Kidney capillary endothelial cell (primary cell): ENCODE measurements at regions not wholly inside any gene's neighbourhood (a gene's known extent, or its start where the extent isn't known, plus 50 kb on each side); places are given as distances from the start of the nearest gene placed in this dataset.

Source experiments
- DNase-seq: peaks from one replicate; pipeline ENCODE4 v3.0.0-alpha.2; 2018; ENCODE audit warnings: low spot score

DNA sequence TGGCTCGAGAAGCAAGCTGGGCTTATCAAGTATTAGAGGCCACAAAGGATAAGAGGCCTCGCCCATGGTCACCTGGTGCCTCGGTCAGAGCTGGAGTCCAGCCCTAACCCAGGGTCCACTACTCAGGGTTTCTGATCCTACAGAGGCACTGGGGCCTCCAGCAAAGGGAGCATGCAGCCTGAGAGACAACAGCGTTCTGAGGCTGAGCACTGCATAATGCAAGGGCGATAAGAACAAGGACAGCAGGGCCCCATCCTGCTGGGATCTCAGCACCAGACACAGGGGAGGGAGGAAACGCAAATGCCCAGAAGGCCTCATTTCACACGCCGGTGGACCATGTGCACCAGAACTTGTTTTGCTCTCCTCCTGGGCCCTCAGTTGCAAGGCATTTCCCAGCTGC is 63.0 kb downstream of the C5orf15 start:
- no peak for DNase-seq

DNA sequence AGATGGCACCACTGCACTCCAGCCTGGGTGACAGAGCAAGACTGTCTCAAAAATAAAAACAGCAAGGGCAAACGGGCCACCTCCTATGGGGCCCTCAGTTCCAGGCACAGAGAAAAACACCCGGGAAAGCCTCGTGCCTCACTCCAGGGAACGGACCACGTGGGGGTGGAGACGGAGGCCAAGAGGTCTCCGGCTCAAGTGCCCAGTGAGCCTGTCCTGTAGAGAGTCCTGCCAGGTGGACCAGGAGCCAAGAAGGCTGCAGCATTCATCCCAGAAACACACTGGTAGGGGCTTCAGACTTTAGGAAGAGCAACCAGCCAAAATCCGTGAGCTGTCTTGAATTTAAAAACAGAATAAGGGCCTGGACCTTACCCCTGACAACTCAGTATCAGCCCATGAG is 63.8 kb downstream of the C5orf15 start:
- no peak for DNase-seq

DNA sequence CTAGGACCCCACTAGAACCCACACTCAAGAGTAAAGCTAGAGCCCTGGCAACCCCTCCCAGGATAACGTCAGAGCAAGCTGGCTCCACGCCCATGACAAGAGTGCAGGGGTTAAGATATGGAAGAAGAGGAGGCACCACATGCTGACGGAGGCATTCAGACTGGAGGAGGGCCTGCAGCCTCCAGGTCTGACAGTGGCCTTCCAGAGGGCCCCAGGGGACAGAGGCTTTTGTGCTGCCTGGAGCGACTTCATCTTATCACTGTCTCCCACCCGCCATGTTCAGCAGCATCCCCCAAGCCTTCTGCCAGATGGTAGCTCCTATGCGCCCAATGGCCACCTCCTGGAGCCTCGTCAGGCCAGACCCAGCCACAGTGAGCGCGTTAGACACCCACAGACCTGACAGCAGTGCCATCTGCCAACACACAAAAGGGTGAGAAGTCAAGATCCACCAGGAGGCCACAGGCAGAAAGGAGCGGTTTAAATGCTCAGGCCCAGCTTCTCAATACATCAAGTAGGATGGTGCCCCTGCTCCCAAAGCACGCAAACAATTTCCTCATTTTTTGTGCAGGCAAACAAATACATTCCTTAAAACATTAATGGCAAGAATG is 65.8 kb downstream of the C5orf15 start:
- no peak for DNase-seq

DNA sequence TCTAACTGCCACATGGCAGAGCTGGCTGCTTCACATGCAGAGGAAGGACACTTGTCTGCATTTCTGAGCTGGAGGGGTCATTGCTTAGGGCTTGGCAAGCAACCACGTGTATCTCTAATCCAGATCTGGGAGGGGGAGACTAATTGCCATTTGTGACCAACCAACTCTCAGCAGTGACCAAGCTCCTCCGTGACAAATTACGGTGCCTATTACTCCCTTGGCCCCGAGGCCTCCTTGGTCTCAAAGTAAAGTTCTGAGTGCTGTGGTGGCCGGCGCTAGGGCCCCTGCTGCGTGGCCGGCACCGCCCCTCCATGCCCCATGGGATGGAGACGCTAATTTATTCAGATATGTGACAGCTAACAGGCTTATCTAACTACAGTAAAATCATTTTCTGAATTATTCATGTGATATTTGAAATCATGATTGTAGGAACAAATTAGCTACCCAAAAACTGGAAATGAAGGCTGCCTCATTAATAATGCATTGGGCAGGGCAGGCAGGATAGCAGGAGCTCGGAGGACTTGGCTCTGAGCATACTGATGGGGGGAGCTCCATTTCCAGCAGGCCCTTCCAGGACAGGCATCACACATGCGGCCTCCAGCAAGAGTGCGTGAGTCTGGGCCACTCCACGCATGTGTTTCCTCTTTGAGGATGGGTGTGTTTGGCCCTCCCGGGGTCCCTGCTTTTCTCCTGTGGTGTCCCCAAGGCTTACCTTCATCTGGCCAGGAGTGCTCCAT is 67.7 kb downstream of the C5orf15 start:
- DNase-seq: no peak

DNA sequence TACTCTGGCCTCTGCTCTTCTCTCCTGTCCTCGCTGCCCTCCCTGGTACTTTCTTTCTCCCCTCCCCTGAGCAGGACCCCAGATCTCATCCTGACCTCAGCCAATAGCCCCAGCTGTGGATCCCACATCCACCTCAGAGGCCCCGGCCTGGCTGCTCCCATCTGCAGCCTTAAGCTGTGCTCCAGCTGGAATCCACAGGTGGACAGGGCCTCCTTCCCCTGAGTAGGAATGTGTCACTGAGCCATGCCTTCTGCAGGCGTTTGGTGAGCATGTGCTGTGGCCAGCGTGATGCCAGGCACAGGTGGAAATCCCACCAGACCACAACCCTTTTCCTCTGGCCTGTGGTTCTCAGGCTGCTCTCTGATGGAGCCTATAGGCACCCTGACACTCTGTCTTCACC is 68.9 kb downstream of the C5orf15 start:
- no peak for DNase-seq

DNA sequence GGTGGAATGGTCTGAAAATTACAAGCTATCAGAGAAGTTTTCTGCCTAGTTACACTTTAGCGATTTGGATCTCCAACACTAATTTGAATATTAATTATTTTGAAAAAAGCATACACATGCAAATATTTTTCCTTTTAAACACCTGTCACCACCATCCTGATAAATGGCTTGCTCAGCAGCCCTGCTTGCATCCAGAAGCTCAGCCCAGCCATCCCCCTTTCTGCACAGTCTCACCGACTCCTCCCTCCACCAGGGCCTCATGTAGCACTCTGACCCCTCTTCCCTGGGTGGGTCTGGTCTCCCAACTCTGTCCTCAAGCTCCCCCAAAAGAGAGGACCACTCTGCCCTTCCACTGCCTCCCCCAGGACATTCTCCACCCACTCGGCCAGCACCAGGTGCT is 70.0 kb downstream of the C5orf15 start:
- DNase-seq: no peak

DNA sequence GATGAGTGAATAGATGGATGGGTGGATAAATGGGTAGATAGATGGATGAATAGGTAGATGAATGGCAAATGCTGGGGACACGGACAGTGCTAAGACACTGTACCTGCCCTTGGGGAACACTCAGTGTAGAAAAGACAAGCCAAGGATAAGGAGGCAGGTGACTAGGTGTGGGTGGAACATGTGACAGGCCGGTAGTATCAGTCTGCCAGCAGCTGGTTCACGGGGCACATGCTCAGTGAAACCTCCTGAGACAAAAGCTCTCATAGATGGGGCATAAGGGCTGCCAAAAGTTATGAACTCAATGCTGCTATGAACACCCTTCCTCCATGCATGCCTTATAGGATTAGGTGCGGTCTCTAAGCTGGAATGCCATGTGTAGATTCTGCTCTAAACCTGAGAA is 71.0 kb downstream of the C5orf15 start:
- no peak for DNase-seq

DNA sequence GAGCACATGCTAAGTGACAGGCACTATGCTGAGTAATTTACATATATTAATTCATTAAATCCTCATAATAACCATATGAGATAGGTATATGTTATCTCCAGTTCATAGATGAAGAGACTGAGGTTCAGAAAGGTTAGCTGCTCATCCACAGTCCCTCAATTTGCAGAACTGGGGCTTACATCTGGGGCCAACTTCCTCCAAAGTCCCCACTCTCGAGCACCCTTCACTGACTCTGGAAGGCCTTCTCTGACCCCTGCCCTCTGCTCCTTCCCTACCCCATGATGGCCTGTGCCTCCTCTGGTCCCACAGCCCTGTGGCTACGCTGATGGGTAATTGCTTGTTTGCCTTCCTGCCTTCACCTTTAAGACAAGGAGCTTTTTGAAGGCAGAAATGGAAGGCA is 71.6 kb downstream of the C5orf15 start:
- no peak for DNase-seq

DNA sequence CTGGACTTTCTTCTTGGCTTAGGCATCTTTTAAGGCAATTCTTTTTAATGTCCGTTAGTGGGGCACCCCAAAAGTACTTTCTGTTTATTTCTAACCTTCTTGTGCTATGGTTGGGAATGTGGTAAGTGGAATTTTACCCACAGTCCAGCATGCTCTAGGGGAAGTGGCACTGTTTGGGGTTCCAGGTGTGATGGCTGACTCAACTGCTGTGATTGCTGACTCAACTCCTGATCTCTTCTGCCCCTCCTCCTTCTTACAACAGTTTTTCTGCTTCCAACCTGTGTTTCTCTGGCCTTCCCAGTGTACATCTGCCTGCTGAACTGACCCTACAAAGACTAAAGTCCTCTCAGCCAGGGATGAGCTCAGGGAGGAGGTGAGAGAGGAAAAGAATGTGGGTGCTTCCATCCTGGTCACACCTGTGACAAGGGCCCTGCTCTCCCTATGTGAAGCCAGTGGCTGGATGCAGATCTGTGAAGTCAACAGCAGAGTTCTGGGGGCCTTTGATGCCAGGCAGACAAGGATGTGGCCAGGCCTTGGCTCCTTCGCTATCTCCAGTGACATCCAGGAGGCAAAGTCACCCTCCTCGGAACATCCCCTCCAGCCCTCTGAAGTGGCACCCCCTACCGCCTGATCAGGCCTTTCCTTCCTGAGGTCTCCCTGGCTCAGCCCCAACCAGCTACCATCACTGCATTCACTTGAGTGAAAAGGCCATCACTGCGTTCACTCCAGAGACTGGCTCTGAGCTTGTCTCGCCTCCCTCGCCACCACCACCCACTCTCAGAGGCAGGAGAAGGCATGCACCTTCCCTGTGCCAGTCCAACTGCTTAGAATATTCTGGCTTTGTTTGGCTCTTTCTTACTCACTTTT is 72.2 kb downstream of the C5orf15 start:
- DNase-seq: no peak

DNA sequence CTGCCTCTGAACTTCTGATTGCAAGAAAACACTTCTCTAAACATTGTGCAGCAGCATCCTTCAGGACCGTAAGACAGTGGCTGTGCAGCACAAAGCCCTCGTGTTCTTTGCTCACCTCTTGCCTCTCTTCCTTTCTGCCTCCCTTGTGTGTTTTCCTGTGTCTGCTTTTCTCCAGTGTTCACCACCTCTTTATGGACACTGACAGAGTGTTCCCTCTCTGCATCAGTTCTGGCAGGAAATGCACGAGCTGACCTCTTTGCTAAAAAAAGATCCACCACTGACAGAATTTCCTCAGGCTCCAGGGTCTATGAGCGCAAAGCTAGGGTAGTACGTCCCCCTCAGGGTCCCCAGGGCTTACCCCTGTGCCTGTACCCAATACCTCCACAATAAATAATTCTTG is 74.3 kb downstream of the C5orf15 start:
- DNase-seq: no peak

DNA sequence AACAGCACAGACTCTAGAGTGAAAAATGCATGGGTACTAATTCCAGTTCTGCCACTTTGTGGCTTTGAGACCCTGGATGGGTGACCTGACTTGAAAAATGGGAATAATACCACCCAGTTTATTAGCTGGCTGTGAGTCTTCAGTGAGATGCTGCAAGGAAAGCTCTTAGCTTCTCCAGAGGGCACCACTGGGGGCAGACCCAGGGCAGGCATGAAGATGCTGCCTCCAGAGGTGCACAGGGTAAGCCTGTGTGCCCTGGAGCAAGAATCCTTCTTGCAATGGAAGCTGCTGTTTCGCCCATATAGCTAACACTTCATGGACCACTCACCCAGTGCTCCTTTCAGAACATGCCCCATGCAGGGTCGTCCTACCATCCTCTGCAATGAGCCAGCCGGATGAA is 75.7 kb downstream of the C5orf15 start:
- no peak for DNase-seq

DNA sequence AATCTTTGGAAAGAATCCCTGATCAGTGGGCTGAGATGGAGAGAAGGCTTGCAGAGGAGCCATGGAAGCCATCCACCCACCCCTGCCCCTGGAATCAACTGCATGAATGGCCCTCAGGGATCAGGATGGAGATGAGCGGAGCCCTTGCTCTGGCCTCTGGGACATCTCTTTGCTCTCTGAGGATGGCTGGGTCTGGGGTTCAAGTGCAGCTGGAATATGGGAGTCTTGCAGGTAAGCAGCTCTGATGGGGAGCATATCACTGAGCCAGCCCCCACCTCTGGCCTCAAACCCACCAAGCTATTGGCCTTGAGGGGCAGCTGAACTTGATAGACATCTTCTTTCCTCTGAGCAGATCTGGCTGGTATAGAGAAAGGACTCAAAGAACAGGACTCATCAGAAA is 76.1 kb downstream of the C5orf15 start:
- DNase-seq: no peak

DNA sequence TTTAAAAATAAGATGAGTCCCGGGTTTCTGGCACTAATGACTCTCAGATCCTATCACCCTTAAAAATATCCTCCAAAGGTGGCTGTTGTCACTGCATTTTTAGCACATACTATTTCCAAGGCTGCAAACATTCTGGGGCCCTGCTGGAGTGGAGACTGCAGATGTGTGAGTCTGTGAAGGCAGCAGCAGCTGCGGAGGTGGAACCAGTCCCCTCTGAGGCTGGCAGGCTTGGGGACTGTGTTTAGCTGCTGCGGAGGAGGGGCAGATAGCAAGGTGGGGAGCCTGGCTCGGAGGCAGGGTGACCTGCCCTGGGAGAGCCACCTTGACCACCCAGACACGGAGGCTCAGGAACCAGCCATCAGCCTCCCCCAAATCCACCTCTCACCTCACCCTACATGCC is 77.0 kb downstream of the C5orf15 start:
- no peak for DNase-seq

DNA sequence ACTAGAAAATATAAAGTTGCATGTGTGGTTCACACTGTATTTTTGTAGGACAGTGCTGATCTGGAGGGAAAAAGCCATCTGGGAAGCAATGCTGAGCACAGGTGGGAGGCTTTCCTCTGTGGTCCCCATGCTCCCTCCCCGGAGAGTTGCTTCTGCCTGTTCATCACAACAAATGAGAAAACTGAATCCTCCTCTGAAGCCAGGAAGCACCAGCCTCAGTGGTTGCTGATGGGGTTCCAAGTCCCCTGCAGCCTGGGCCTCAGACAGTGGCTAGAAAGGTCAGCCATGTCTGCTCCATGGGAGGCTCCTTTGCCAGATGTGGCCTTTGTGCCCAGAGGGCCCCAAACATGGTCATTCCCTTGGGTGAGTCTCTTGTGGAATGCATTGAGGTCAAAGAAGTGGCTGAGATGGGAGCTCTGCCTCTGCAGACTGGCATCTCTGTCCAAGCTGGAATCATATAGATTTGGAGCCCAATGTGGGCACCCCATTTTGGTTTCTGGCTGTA is 77.6 kb downstream of the C5orf15 start:
- no peak for DNase-seq

DNA sequence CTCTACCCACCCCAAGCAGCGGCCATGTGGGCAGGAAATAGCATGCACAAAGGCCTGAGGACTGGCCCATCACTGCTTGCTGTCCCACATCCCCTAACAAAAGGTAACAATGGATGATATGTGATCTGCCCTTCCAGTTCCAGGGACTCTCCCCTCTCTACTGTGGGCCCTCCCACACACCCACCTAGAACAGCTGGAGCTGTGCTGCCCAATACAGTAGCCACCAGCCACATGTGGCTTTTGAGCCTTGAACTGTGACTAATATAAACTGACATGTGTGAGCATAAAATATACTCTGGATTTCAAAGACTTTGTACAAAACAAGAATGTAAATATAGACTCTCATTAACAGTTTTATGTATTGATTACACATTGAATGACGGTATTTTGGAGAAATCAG is 78.1 kb downstream of the C5orf15 start:
- DNase-seq: no peak

DNA sequence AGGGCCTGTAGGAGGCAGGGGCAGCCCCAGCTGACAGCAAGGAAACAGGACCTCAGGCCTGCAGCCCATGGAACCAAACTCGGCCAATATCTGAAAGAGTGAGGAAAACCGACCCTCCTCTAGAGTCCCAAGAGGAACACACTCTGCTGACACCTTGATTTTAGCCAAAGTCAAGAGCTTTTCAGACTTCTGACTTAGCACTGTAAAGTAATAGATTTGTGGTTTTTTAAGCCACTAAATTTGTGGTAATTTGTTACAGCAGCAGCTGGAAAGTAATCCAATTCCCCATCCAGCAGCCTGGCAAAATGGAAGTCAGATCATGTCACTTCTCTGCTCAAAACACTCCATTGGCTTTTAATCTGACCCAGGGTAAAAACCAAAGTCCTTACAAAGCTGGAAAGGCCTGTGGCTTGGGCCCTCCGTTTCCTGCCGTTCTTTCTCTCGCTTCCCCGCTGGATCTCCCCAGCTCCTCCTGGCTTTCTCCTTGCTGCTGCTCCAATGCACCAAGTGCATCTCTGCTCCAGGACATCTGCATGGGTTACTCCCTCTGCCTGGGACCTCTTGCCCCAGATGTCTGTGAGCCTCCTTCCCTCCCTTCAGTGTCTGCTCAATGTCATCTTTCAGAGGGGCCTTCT is 79.0 kb downstream of the C5orf15 start:
- DNase-seq: no peak

DNA sequence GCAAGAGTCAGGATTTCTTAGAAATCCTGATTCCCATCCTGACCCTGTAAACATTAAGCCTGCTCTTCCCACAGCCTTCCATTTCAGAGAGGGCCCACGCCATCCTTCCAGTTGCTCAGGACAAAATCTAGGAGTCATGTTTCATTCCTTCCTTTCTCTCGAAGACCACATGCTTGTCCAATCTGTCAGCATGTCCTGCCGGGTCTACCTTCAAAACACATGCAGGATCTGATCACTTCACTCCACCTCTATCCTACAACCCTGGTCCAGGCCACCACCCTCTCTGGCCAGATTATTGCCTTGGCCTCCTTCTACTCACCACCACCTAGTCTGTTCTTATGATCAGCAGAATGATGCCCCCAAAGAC is 79.8 kb downstream of the C5orf15 start:
- DNase-seq: no peak

DNA sequence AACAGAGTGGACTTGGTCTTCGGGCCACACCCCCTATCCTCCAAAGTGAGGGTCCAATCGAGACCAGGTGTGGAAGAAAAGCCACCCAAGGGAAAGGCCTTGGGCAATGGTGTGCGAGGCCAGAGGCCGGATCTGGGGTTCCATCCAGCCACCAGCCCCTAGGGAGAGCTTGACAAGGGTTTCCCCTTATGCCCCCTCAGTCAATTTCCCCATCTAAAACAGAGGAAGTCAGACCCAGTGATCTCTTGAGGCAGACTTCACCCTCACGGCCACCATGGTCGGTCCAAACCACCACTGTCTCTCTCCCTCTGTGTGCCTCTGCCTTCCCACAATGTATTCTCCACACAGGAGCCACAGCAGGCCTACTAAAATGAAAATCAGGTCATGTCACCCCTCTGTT is 82.9 kb downstream of the C5orf15 start:
- no peak for DNase-seq

DNA sequence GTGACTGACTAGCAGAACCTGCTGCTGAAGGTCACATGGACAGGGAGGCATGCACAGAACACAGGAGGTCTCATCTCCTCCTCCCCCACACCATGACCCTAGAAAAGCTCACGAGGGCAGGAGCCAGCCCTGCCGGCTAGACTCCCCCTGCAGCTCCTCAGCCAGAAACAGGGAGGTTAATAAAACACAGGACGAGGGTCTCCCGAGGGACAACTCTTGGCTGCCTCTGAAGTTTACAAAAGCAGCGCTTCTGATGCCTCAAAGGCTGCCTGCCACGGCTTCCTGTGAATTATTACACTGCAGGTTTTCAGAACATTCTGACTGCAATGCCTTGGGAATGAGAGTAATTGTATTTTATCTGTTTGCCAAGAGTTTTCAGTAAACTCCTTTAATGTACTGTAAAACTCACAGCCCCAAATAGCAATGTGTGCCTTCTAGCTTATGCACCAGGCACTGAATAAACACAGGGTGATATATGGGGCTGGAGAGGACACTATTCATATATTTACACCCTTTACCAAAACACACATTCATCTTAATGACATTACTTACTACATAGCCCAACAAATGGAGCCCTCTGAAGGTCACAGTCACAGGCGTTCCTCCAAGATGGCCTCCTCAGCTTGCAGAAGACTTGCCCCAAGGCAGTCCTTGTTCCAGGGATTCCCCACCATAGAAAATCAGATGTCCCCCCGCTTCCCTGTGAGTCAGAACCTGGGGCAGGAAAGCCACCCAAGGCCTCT is 83.7 kb downstream of the C5orf15 start:
- DNase-seq: no peak

DNA sequence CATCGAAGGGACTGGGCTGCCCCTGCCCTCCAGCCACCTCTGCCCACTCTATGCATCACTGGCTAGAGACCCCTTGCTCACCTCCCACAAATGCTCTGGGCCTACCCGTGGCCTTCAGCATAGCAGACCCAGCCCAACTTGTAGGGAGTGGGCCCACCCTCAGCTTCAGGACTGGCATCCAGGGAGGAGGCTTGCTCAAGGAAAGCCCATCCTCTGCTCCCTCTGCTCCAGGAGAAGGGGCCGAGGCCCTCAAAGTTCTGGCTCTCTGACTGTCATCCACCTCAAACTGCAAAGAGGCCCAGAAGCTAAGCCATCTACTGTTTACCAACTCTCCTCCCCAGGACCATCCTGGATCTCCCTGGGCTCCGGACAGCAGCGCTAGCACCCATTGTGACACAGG is 84.5 kb downstream of the C5orf15 start:
- no peak for DNase-seq

DNA sequence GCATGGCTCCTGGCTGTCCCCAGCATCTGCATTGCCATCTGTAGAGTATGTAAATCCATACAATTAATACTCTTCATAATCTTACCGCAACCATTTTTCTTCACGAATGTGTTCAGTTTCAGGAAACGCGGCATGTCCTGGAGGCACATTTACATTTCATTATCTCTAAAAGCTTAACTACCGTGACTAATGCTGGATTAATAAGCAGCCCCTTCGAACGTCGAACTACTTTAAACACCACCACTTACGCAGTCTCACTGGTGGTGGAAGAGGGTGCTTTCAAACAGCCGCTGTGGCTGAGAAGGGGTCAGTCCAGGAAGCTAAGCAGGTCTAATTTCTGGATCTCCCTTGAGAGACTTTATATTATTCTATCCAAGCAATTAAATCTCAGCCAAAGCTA is 85.6 kb downstream of the C5orf15 start:
- DNase-seq: no peak

DNA sequence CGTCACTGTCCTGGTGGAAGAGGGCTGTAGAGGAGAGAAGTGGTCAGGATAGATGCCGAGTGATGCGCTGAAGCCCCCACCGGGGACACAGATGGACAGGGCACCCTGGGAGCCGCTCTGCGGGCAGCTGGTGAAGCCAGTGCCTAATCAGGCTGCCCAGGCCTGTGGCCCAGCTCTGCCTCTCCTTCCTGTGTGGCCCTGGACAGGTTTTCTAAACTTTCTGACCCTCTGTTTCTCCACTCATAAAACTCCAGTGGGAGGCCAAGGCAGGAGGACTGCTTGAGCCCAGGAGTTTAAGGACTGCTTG is 86.1 kb downstream of the C5orf15 start:
- no peak for DNase-seq
